ENCODE measurements at regions not wholly inside any gene's neighbourhood (a gene's known extent, or its start where the extent isn't known, plus 50 kb on each side); places are given as distances from the start of the nearest gene placed in this dataset.
"Not testable (repeated sequence)": the region's sequence is repeated elsewhere in the genome, so short reads cannot be mapped to it uniquely, and the experiment has no call there.

GRCh38 chr9:43135440-43135839, 952.0 kb downstream of the SPATA31A6 start:
- TF ChIP-seq CTCF (conservative IDR thresholded peaks at IDR 0.05; ENCODE audit: low read depth, low read length); POLR2A (IDR thresholded peaks at IDR 0.05; ENCODE audit: low read depth, low read length); ELK1 (IDR thresholded peaks at IDR 0.05; ENCODE audit: borderline replicate concordance, low read depth, low read length); CEBPB (IDR thresholded peaks at IDR 0.05; ENCODE audit: low read depth, low read length); MXI1 (IDR thresholded peaks at IDR 0.05; ENCODE audit: borderline replicate concordance, low read depth, low read length); BHLHE40 (IDR thresholded peaks at IDR 0.05; ENCODE audit: low read depth, low read length); CHD1 (IDR thresholded peaks at IDR 0.05; ENCODE audit: low read depth, low read length); FOS (IDR thresholded peaks at IDR 0.05; ENCODE audit: low read depth, low read length); RCOR1 (IDR thresholded peaks at IDR 0.05; ENCODE audit: insufficient replicate concordance, low read length): not testable (repeated sequence)
- TF ChIP-seq, protein P1, sequence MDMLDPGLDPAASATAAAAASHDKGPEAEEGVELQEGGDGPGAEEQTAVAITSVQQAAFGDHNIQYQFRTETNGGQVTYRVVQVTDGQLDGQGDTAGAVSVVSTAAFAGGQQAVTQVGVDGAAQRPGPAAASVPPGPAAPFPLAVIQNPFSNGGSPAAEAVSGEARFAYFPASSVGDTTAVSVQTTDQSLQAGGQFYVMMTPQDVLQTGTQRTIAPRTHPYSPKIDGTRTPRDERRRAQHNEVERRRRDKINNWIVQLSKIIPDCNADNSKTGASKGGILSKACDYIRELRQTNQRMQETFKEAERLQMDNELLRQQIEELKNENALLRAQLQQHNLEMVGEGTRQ (IDR thresholded peaks at IDR 0.05; ENCODE audit: low read depth, low read length): not testable (repeated sequence)
